Adrenal gland (tissue), 9 donors: ENCODE measurements at regions not wholly inside any gene's neighbourhood (a gene's known extent, or its start where the extent isn't known, plus 50 kb on each side); places are given as distances from the start of the nearest gene placed in this dataset.

Experiments
- DNase-seq, 7 donors: peaks; one replicate each; pipeline ENCODE4 v3.0.0-alpha.2; 2019 to 2020
- H3K27ac ChIP-seq, 5 donors: fragments of 200-600 bp; sonication (generic) in 4 of 5; 1 replicate in 3 of 5; 2 replicates in 2 of 5; pipeline versions ENCODE4 v1.5.1 to v1.8.0; 2016 to 2020; ENCODE audit warnings: mild to moderate bottlenecking in 1 of 5
- H3K27me3 ChIP-seq: fragments of 200-600 bp; 2 replicates; pipeline ENCODE4 v1.8.0; 2021
- H3K36me3 ChIP-seq, 2 donors: fragments of 200-600 bp; replicated peaks in 1 of 2; 1 replicate in 1 of 2; 2 replicates in 1 of 2; pipeline versions ENCODE4 v1.5.1 to v1.8.0; 2018 to 2022
- H3K4me1 ChIP-seq, 2 donors: fragments of 200-600 bp; replicated peaks in 1 of 2; 1 replicate in 1 of 2; 2 replicates in 1 of 2; pipeline versions ENCODE4 v1.5.1 to v1.8.0; 2018 to 2021
- H3K4me3 ChIP-seq, 4 donors: fragments of 200-600 bp; sonication (generic) in 3 of 4; one replicate each; pipeline ENCODE4 v1.5.1; 2016 to 2018
- H3K9me3 ChIP-seq, 3 donors: fragments of 200-600 bp; sonication (generic) in 1 of 3; replicated peaks in 1 of 3; 1 replicate in 2 of 3; 2 replicates in 1 of 3; pipeline versions ENCODE4 v1.5.1 to v1.8.0; 2016 to 2021
- POLR2A ChIP-seq, 2 donors: fragments of 450-650 bp; IDR thresholded peaks; one replicate each; pipeline ENCODE4 v1.6.1; 2017; ENCODE audit warnings: antibody characterized with exemption in 2 of 2, mild to moderate bottlenecking in 2 of 2, moderate library complexity in 1 of 2
- WGBS, 4 donors: extraction: QIAGEN DNeasy Blood & Tissue Kit in 2 of 4; methylation state at CpG; one replicate each; pipeline versions ENCODE4 v1.1.5 to v1.1.7; 2013 to 2017; 5-methylcytosine and 5-hydroxymethylcytosine counted together
- intact Hi-C, 2 donors: fragments of 100-400 bp; cut with DNase I; formaldehyde crosslinking; loops; one replicate each; pipeline versions ENCODE4 v1.14.1 to v1.15.0; 2022 to 2023
- TF ChIP-seq, protein P1 (sequence below), 6 experiments: fragments of 450-650 bp in 4 of 6; fragments of 200-600 bp in 2 of 6; sonication (generic) in 1 of 6; IDR thresholded peaks; 1 replicate in 5 of 6; 2 replicates in 1 of 6; pipeline versions ENCODE4 v1.5.1 to v1.8.0; 2016 to 2021; ENCODE audit warnings: antibody characterized with exemption in 6 of 6, mild to moderate bottlenecking in 2 of 6, moderate library complexity in 1 of 6
- donor health status: healthy with polysubstance abuse.
- donor health status: Bipolar disorder and iron deficiency.
- donor health status: DM: yes; HTN: yes; CAD: no.
- donor health status: DM: no; HTN: no; CAD: no.
- donor health status: DM: no; HTN: no; CAD: no.

DNA sequence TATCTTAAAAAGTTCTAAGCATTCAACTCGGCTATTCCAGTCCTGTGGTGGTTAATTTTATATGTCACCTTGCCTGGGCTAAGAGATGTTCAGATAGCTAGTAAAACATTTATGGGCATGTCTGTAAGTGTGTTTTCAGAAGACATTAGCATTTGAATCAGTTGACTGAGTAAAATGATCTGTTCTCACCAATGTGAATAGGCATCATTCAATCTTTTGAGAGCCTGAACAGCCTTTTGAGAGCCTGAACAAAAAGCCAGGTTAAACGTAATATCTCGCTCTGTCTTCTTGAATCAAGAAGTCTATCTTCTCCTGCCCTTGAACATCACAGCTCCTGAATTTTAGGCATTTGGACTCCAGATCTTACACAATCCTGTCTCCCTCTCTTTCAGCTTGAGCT, 1266.1 kb downstream of the LRFN5 start:
- intact Hi-C loops = no loop called here
- Histone ChIP-seq H3K4me3 (no peak overlapping the region), H3K36me3 (no peaks in the 10 kb centered on the region), H3K27me3 (no peaks in the 10 kb centered on the region), H3K4me1 (no peaks in the 10 kb centered on the region), H3K9me3 (no peaks in the 10 kb centered on the region), H3K27ac (no peak overlapping the region)
- no peak for DNase-seq
- WGBS, 4 donors = 61 to 78% (median 63%) methylated on average over 3 of the region's 3 CpGs
- TF ChIP-seq, protein P1, sequence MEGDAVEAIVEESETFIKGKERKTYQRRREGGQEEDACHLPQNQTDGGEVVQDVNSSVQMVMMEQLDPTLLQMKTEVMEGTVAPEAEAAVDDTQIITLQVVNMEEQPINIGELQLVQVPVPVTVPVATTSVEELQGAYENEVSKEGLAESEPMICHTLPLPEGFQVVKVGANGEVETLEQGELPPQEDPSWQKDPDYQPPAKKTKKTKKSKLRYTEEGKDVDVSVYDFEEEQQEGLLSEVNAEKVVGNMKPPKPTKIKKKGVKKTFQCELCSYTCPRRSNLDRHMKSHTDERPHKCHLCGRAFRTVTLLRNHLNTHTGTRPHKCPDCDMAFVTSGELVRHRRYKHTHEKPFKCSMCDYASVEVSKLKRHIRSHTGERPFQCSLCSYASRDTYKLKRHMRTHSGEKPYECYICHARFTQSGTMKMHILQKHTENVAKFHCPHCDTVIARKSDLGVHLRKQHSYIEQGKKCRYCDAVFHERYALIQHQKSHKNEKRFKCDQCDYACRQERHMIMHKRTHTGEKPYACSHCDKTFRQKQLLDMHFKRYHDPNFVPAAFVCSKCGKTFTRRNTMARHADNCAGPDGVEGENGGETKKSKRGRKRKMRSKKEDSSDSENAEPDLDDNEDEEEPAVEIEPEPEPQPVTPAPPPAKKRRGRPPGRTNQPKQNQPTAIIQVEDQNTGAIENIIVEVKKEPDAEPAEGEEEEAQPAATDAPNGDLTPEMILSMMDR (IDR thresholded peaks at IDR 0.05) = no peak
- no peak for TF ChIP-seq POLR2A (IDR thresholded peaks at IDR 0.05)

DNA sequence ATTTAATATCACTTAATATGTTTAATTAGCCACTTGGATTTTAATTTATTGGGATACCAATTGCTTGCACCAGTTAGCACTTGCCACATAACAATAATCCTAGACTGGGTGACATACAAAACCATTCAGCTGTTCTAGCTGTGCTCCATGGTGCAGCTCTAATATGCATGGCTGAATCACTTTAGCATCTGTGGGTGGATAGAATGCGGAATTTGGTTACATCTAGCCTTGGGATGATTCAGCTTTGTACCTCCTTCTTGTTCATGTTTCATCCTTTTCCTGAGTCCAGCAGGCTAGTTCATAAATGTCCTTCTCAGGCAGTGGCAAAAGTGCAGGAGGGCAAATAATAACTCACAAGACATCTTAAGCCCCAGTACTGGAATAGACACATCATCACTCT, 1263.0 kb downstream of the LRFN5 start:
- WGBS, 4 donors = 67 to 90% (median 78%) methylated on average over 1 of the region's 1 CpG
- no peaks in the 10 kb centered on the region for H3K27me3 ChIP-seq
- no peak overlapping the region for H3K4me3 ChIP-seq
- H3K9me3 ChIP-seq = no peaks in the 10 kb centered on the region
- no peak for DNase-seq
- H3K36me3 ChIP-seq = no peaks in the 10 kb centered on the region
- no peaks in the 10 kb centered on the region for H3K4me1 ChIP-seq
- H3K27ac ChIP-seq = no peak overlapping the region
- intact Hi-C loops = no loop called here
- TF ChIP-seq POLR2A (IDR thresholded peaks at IDR 0.05) = no peak
- TF ChIP-seq, protein P1 (IDR thresholded peaks at IDR 0.05) = no peak

GRCh38 chr14:42862114-42862513, 1255.4 kb downstream of the LRFN5 start:
- H3K4me3 ChIP-seq = no peak overlapping the region
- H3K4me1 ChIP-seq = no peaks in the 10 kb centered on the region
- TF ChIP-seq POLR2A (IDR thresholded peaks at IDR 0.05) = no peak
- TF ChIP-seq, protein P1 (IDR thresholded peaks at IDR 0.05) = no peak
- no peak for DNase-seq
- H3K9me3 ChIP-seq = no peaks in the 10 kb centered on the region
- 87 to 93% (median 90%) methylated on average over 3 of the region's 3 CpGs for WGBS, 4 donors
- H3K36me3 ChIP-seq = no peaks in the 10 kb centered on the region
- intact Hi-C loops = no loop called here
- H3K27ac ChIP-seq = no peak overlapping the region
- no peaks in the 10 kb centered on the region for H3K27me3 ChIP-seq

DNA sequence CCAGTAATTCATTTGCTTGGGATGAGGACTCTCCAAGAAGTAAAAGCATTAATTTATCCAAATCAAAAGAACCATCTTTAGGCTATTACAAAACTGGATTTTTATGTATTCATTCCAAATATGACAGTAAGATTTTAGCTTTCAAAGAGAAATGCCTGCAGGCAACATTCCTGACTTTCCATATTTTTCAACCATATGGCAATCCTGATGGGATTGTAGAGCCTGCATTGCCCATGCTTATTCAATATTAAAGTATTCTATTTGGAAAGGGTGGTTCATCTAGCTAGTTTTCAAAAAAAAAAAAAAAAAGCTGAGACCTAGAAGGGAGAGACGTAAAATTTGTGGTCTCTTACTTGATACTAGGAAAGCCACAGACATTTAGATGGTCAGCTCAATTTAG, 1253.7 kb downstream of the LRFN5 start:
- Histone ChIP-seq H3K36me3 (no peaks in the 10 kb centered on the region), H3K4me1 (no peaks in the 10 kb centered on the region), H3K9me3 (no peaks in the 10 kb centered on the region), H3K27ac (no peak overlapping the region), H3K27me3 (no peaks in the 10 kb centered on the region), H3K4me3 (no peak overlapping the region)
- no peak for DNase-seq
- intact Hi-C loops = no loop called here
- WGBS, 4 donors = 63 to 86% (median 77%) methylated on average over 1 of the region's 1 CpG
- TF ChIP-seq POLR2A (IDR thresholded peaks at IDR 0.05) = no peak
- TF ChIP-seq, protein P1 (IDR thresholded peaks at IDR 0.05) = no peak
